Psoas muscle (tissue), 7 donors: ENCODE measurements at regions not wholly inside any gene's neighbourhood (a gene's known extent, or its start where the extent isn't known, plus 50 kb on each side); places are given as distances from the start of the nearest gene placed in this dataset.

ENCODE experiments used
- ATAC-seq, 4 donors: fragments of 200-7000 bp; cut with Tn5 transposase; one replicate each; pipeline ENCODE4 v1.9.1; 2020; ENCODE audit warnings: moderate library complexity in 3 of 4, mild to moderate bottlenecking in 2 of 4
- DNase-seq, 2 donors: peaks; one replicate each; pipeline ENCODE4 v3.0.0-alpha.2; 2020
- H3K27ac ChIP-seq: fragments of 200-600 bp; one replicate; pipeline ENCODE4 v1.8.0; 2022
- H3K27me3 ChIP-seq, 3 donors: fragments of 200-600 bp in 1 of 3; one replicate each; pipeline versions ENCODE4 v1.6.1 to v1.8.0; 2013 to 2022; ENCODE audit warnings: low read length in 2 of 3, mild to moderate bottlenecking in 2 of 3, moderate library complexity in 1 of 3; ENCODE audit not compliant: insufficient read depth in 3 of 3
- H3K36me3 ChIP-seq, 2 donors: fragments of 200-600 bp in 1 of 2; one replicate each; pipeline versions ENCODE4 v1.6.1 to v1.8.0; 2013 to 2022; ENCODE audit warnings: low read depth in 1 of 2, mild to moderate bottlenecking in 1 of 2, moderate library complexity in 1 of 2; ENCODE audit not compliant: insufficient read depth in 1 of 2
- H3K4me1 ChIP-seq: fragments of 200-600 bp; one replicate; pipeline ENCODE4 v1.8.0; 2022
- H3K4me3 ChIP-seq: fragments of 200-600 bp; one replicate; pipeline ENCODE4 v1.8.0; 2022; ENCODE audit warnings: mild to moderate bottlenecking
- H3K9me3 ChIP-seq: fragments of 200-600 bp; one replicate; pipeline ENCODE4 v1.8.0; 2022
- WGBS, 3 donors: extraction: QIAGEN DNeasy Blood & Tissue Kit; methylation state at CpG; one replicate each; pipeline versions ENCODE4 v1.1.6 to v1.1.7; 2013; 5-methylcytosine and 5-hydroxymethylcytosine counted together
- intact Hi-C, 2 donors: fragments of 100-400 bp; cut with DNase I; formaldehyde crosslinking; loops; one replicate each; pipeline versions ENCODE4 v1.11.0 to v1.14.2; 2022
- TF ChIP-seq, protein P1 (sequence below): fragments of 200-600 bp; IDR thresholded peaks from one replicate; pipeline ENCODE4 v1.8.0; 2022; ENCODE audit warnings: antibody characterized with exemption
- donor health status: healthy with polysubstance abuse.
- donor health status: DM: no; HTN: no; CAD: no; lungs with moderate emphysema.
- donor health status: Bipolar disorder and iron deficiency.
- donor health status: healthy.
- donor health status: DM: yes; HTN: yes; CAD: no.
- donor health status: DM: no; HTN: no; CAD: no.
- donor health status: DM: yes; HTN: yes; CAD: no.

DNA sequence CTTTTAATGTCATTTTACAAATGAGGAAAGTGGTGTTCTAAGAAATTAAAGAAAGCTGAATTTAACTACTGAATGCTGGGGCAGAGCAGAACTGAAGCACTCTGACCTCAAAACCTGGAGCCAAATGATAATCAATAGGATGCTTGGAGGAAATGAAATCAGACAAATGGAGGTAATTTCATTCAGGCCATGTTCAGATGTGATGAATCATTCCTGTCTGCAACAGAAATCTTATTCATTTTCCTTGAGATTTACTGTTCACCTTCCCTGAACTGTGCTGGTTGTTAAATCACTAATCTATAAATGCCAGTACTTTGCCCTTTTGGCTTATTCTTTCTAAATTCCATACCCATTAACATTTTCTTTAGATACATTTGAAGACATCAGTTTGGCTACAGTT is 85.6 kb upstream of the SNX7 start:
- no peaks in the 10 kb centered on the region for H3K27me3 ChIP-seq
- ATAC-seq (no peak), DNase-seq (no peak)
- TF ChIP-seq, protein P1, sequence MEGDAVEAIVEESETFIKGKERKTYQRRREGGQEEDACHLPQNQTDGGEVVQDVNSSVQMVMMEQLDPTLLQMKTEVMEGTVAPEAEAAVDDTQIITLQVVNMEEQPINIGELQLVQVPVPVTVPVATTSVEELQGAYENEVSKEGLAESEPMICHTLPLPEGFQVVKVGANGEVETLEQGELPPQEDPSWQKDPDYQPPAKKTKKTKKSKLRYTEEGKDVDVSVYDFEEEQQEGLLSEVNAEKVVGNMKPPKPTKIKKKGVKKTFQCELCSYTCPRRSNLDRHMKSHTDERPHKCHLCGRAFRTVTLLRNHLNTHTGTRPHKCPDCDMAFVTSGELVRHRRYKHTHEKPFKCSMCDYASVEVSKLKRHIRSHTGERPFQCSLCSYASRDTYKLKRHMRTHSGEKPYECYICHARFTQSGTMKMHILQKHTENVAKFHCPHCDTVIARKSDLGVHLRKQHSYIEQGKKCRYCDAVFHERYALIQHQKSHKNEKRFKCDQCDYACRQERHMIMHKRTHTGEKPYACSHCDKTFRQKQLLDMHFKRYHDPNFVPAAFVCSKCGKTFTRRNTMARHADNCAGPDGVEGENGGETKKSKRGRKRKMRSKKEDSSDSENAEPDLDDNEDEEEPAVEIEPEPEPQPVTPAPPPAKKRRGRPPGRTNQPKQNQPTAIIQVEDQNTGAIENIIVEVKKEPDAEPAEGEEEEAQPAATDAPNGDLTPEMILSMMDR = no peak
- H3K36me3 ChIP-seq = no peaks in the 10 kb centered on the region
- H3K4me3 ChIP-seq = no peak overlapping the region
- H3K4me1 ChIP-seq = no peaks in the 10 kb centered on the region
- intact Hi-C loops = no loop called here
- H3K27ac ChIP-seq = no peak overlapping the region
- no peaks in the 10 kb centered on the region for H3K9me3 ChIP-seq

DNA sequence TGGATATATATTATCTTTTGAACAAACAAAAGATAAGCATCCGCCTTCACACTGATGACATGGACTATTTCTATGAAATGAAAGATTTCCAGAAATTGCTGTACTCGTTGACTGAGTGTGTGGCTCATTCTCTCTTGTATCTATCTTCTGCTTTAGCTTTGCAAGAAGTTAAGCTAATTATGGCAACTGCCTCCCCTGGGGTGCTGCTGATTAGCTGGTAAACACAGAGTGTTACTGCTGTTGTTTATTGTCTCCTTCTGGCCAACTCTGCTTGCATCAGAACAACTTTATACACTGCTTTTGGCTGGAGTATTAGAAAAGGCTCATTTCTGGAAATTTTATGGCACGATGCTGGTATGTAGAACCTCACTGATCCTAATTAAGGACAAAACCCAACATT is 95.6 kb upstream of the SNX7 start:
- TF ChIP-seq, protein P1 = no peak
- 57 to 61% (median 58%) methylated on average over 3 of the region's 3 CpGs for WGBS, 3 donors
- Histone ChIP-seq H3K27me3 (no peaks in the 10 kb centered on the region), H3K27ac (no peak overlapping the region), H3K9me3 (no peaks in the 10 kb centered on the region), H3K4me1 (no peaks in the 10 kb centered on the region), H3K36me3 (no peaks in the 10 kb centered on the region), H3K4me3 (no peak overlapping the region)
- intact Hi-C loops = no loop called here
- no peak for ATAC-seq
- no peak for DNase-seq

DNA sequence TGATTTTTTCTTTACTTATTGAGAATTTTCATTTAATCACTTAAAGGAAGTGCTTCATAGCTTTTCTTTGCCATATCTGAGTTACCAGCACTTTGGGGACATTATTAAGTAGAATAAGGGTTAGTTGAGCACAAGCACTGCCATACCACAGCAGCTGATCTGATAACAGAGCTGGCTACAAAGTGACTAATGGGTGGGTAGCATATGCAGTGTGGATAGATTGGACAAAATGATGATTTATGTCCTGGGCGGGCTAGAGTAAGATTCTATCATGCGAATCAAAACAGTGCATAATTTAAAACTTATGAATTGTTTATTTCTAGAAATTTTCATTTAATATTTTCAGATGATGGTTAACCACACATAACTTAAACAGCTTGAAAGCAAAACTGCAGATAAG is 102.2 kb upstream of the SNX7 start:
- Histone ChIP-seq H3K4me3 (no peak overlapping the region), H3K27me3 (no peaks in the 10 kb centered on the region), H3K27ac (no peak overlapping the region), H3K9me3 (no peaks in the 10 kb centered on the region), H3K4me1 (no peaks in the 10 kb centered on the region), H3K36me3 (no peaks in the 10 kb centered on the region)
- WGBS, 3 donors = 93 to 94% (median 94%) methylated on average over 2 of the region's 2 CpGs
- ATAC-seq = no peak
- intact Hi-C loops = no loop called here
- DNase-seq = no peak
- TF ChIP-seq, protein P1 = no peak

DNA sequence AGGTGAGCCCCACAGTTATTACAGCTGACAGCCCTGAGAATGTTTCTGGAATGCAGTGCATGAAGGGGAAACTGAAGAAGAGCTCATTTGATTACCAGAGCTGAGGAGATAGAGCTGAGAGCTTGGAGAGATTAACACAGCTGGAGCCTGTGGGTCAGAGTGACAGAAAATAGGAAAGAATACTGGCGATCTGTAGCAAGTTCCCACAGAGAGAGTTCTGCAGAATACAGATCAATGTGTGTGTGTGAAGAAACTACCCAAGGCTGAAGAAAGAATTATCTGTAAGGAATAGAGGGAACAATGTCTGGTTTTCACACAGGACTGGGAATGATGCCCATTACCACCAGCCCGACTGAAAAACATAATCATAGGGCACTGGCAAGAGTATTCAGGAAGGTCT is 103.6 kb upstream of the SNX7 start:
- H3K27me3 ChIP-seq = no peaks in the 10 kb centered on the region
- ATAC-seq (no peak), DNase-seq (no peak)
- TF ChIP-seq, protein P1 = no peak
- no peak overlapping the region for H3K27ac ChIP-seq
- intact Hi-C loops = no loop called here
- no peaks in the 10 kb centered on the region for H3K36me3 ChIP-seq
- H3K4me1 ChIP-seq = no peaks in the 10 kb centered on the region
- H3K4me3 ChIP-seq = no peak overlapping the region
- no peaks in the 10 kb centered on the region for H3K9me3 ChIP-seq
- WGBS, 3 donors = 30 to 42% (median 40%) methylated on average over 2 of the region's 2 CpGs

DNA sequence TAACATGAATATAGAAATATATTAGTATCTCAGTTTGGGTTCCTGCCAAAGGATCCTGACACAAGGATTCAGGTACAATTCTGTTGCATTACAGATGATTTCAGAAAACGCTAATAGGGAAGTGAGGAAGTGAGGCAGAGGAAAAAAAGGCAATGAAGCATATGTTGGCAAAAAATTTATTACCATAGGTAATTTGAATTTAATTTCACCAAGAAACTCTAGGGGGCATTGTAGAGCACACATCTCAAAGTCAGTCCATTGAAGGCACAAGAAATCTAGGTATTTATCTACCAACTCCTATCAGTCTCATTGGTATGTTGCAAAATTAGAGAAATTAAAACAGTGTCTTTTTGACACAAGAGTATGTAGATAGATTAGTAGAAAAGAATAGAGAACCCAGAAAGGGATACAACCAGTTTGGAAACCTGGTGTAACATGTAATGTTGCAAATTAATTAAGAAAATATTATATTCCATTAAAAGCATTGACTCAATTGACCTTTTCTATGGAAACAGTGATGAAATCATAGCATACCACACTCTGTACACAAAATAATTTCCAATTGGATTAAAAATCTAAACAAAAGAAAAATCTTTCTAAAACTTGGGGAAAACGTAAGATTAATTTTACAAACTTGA is 104.9 kb upstream of the SNX7 start:
- no peaks in the 10 kb centered on the region for H3K27me3 ChIP-seq
- no peaks in the 10 kb centered on the region for H3K4me1 ChIP-seq
- TF ChIP-seq, protein P1 = no peak
- WGBS, 3 donors = 63 to 68% (median 66%) methylated on average over 2 of the region's 2 CpGs
- no peak for ATAC-seq
- H3K9me3 ChIP-seq = no peaks in the 10 kb centered on the region
- intact Hi-C loops = no loop called here
- no peak for DNase-seq
- H3K4me3 ChIP-seq = no peak overlapping the region
- H3K36me3 ChIP-seq = no peaks in the 10 kb centered on the region
- H3K27ac ChIP-seq = no peak overlapping the region
